BJ (cell line): ENCODE measurements at regions not wholly inside any gene's neighbourhood (a gene's known extent, or its start where the extent isn't known, plus 50 kb on each side); places are given as distances from the start of the nearest gene placed in this dataset.

Source experiments
- CTCF ChIA-PET: fragments of 350-600 bp; formaldehyde crosslinking; extraction: SDS; loops from one replicate; lab custom pipeline; 2021; ENCODE audit warnings: antibody characterized with exemption, inconsistent platforms; lab: Yijun Ruan, JAX
- POLR2A ChIA-PET: fragments of 300-600 bp; sonication (Branson Sonifier 250); formaldehyde crosslinking; extraction: SDS; loops from one replicate; lab custom pipeline; 2021; ENCODE audit warnings: antibody characterized with exemption; lab: Charles Lee
- DNase-seq: peaks from one replicate; pipeline ENCODE4 v3.0.0-alpha.2; 2011; ENCODE audit warnings: low read depth
- H3K27me3 ChIP-seq: 2 replicates; pipeline ENCODE4 v1.6.0; 2011; ENCODE audit warnings: low read length; ENCODE audit not compliant: control insufficient read depth, insufficient read depth
- H3K36me3 ChIP-seq: 2 replicates; pipeline ENCODE4 v1.5.1; 2011; ENCODE audit warnings: low read length; ENCODE audit not compliant: control insufficient read depth, insufficient read depth
- H3K4me3 ChIP-seq: 2 replicates; pipeline ENCODE4 v1.5.1; 2011; ENCODE audit warnings: low read depth, mild to moderate bottlenecking, control low read depth, low read length
- CTCF ChIP-seq: IDR thresholded peaks from 2 replicates; pipeline ENCODE4 v1.5.1; 2011; ENCODE audit warnings: low read depth, mild to moderate bottlenecking, control low read depth, inconsistent platforms, low read length, moderate library complexity; ENCODE audit not compliant: insufficient read depth

- no peak for DNase-seq
- CTCF ChIA-PET = no interaction called here
- H3K36me3 ChIP-seq = no peaks in the 10 kb centered on the region
- POLR2A ChIA-PET = no interaction called here
- H3K27me3 ChIP-seq = no peaks in the 10 kb centered on the region
- H3K4me3 ChIP-seq = no peak overlapping the region
- no peak for TF ChIP-seq CTCF
Observed at GRCh38 chr5:125961150-125961549, 462.1 kb upstream of the GRAMD2B start.

- CTCF ChIA-PET = no interaction called here
- no peak for TF ChIP-seq CTCF
- DNase-seq = no peak
- POLR2A ChIA-PET = no interaction called here
- H3K4me3 ChIP-seq = no peak overlapping the region
- H3K27me3 ChIP-seq = no peaks in the 10 kb centered on the region
- H3K36me3 ChIP-seq = no peaks in the 10 kb centered on the region
Observed at GRCh38 chr5:125965577-125965976, 457.6 kb upstream of the GRAMD2B start.

- Histone ChIP-seq H3K36me3 (no peaks in the 10 kb centered on the region), H3K27me3 (no peaks in the 10 kb centered on the region), H3K4me3 (no peak overlapping the region)
- no peak for TF ChIP-seq CTCF
- CTCF ChIA-PET = interaction anchor here (0.8 kb wide), 1 partner anchor 9 kb away, joined by 3 read pairs; no protein-coding TSS in a partner anchor
- DNase-seq = no peak
- POLR2A ChIA-PET = no interaction called here
Observed at GRCh38 chr5:125967576-125967975, 455.6 kb upstream of the GRAMD2B start.

GRCh38 chr5:125969011-125969813, 454.0 kb upstream of the GRAMD2B start:
- no peak for DNase-seq
- Histone ChIP-seq H3K4me3 (no peak overlapping the region), H3K36me3 (no peaks in the 10 kb centered on the region), H3K27me3 (no peaks in the 10 kb centered on the region)
- ChIA-PET POLR2A (no interaction called here), CTCF (no interaction called here)
- no peak for TF ChIP-seq CTCF

- no peak for DNase-seq
- no peaks in the 10 kb centered on the region for H3K36me3 ChIP-seq
- no peak overlapping the region for H3K4me3 ChIP-seq
- TF ChIP-seq CTCF = no peak
- ChIA-PET POLR2A (no interaction called here), CTCF (no interaction called here)
- H3K27me3 ChIP-seq = no peaks in the 10 kb centered on the region; the same call in 1 of the 2 replicates
Observed at GRCh38 chr5:125969814-125970171, 453.4 kb upstream of the GRAMD2B start.
